Neural crest cell (in vitro differentiated cells): ENCODE measurements at regions not wholly inside any gene's neighbourhood (a gene's known extent, or its start where the extent isn't known, plus 50 kb on each side); places are given as distances from the start of the nearest gene placed in this dataset.

Experiments used
- DNase-seq: peaks from one replicate; pipeline ENCODE4 v3.0.0; 2021; ENCODE audit warnings: low read depth, mixed read lengths, low spot score
- H3K27ac Mint-ChIP-seq: one replicate; pipeline ENCODE4 v1.8.0; 2021; ENCODE audit warnings: mild to moderate bottlenecking, mixed read lengths; ENCODE audit not compliant: unreplicated experiment
- H3K27me3 Mint-ChIP-seq: 2 replicates; pipeline ENCODE4 v1.8.0; 2021; ENCODE audit warnings: low read depth, mild to moderate bottlenecking, mixed read lengths
- H3K36me3 Mint-ChIP-seq: 2 replicates; pipeline ENCODE4 v1.8.0; 2021; ENCODE audit warnings: low read depth, mild to moderate bottlenecking, mixed read lengths
- H3K4me1 Mint-ChIP-seq: 2 replicates; pipeline ENCODE4 v1.8.0; 2021; ENCODE audit warnings: mixed read lengths
- H3K4me3 Mint-ChIP-seq: one replicate; pipeline ENCODE4 v1.8.0; 2021; ENCODE audit warnings: mild to moderate bottlenecking, mixed read lengths
- H3K9me3 Mint-ChIP-seq: 2 replicates; pipeline ENCODE4 v1.8.0; 2021; ENCODE audit warnings: mixed read lengths
- TF ChIP-seq, protein P1 (sequence below): fragments of 200-600 bp; sonication (generic); conservative IDR thresholded peaks from 2 replicates; pipeline ENCODE4 v1.5.0; 2021; ENCODE audit warnings: antibody characterized with exemption, mild to moderate bottlenecking

DNA sequence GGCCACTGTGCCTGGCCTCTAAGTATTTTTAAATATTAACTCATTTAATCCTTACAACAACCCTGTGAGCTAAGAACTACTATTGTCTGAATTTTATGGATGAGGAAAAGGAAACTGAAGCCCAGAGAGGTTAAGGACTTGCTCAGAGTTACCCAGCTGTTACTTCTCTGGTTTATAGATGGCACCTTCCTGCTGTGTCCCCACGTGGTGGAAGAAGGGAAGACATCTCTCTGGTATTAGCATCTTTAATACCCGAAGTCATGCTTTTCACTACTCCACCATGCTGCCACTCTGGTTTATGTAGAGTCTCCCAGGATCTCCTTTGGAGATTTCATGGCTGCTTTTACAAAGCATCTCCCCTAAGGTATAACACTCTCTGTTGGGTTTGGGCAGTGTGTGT lies 105.5 kb upstream of the MKLN1 start:
- DNase-seq = no peak
- TF ChIP-seq, protein P1, sequence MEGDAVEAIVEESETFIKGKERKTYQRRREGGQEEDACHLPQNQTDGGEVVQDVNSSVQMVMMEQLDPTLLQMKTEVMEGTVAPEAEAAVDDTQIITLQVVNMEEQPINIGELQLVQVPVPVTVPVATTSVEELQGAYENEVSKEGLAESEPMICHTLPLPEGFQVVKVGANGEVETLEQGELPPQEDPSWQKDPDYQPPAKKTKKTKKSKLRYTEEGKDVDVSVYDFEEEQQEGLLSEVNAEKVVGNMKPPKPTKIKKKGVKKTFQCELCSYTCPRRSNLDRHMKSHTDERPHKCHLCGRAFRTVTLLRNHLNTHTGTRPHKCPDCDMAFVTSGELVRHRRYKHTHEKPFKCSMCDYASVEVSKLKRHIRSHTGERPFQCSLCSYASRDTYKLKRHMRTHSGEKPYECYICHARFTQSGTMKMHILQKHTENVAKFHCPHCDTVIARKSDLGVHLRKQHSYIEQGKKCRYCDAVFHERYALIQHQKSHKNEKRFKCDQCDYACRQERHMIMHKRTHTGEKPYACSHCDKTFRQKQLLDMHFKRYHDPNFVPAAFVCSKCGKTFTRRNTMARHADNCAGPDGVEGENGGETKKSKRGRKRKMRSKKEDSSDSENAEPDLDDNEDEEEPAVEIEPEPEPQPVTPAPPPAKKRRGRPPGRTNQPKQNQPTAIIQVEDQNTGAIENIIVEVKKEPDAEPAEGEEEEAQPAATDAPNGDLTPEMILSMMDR = no peak
- Mint-ChIP-seq H3K4me3 (no peak overlapping the region), H3K27me3 (no peaks in the 10 kb centered on the region), H3K4me1 (peaks cover 30% of the 10 kb centered on the region), H3K27ac (no peak overlapping the region), H3K9me3 (peaks cover 9% of the 10 kb centered on the region), H3K36me3 (no peaks in the 10 kb centered on the region)

DNA sequence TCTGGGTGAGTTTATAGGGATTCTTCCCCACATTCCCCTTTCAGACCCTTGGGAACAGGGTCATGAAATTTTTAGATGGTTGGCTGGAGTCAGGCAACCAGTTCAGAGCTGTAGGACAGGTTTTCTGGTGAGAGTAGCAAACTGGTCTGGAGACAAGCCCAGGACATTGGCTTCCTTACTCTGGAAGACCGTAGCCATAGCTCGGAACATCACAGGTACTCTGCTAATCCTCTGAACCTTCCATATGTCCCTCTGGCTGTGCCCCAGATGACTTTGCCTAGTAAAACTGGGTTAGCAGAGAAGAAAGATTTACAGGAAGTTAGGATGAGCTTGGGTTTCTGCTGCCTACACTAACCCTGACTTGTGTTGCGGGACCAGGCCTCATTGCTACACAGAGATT lies 104.5 kb upstream of the MKLN1 start:
- Mint-ChIP-seq H3K36me3 (no peaks in the 10 kb centered on the region), H3K9me3 (peaks cover 3% of the 10 kb centered on the region), H3K27me3 (no peaks in the 10 kb centered on the region), H3K27ac (peak overlapping the region; percentile 39), H3K4me1 (peaks cover 24% of the 10 kb centered on the region), H3K4me3 (no peak overlapping the region)
- DNase-seq = no peak
- TF ChIP-seq, protein P1 = no peak

GRCh38 chr7:131224996-131225395 lies 102.7 kb upstream of the MKLN1 start:
- Mint-ChIP-seq H3K27ac (no peak overlapping the region), H3K27me3 (no peaks in the 10 kb centered on the region), H3K4me1 (peaks cover 7% of the 10 kb centered on the region)

GRCh38 chr7:131225619-131226513 lies 101.8 kb upstream of the MKLN1 start:
- no peak overlapping the region for H3K27ac Mint-ChIP-seq
- no peaks in the 10 kb centered on the region for H3K4me1 Mint-ChIP-seq
- H3K27me3 Mint-ChIP-seq = no peaks in the 10 kb centered on the region
- peaks cover 3% of the 10 kb centered on the region for H3K9me3 Mint-ChIP-seq
- H3K36me3 Mint-ChIP-seq = no peaks in the 10 kb centered on the region
- TF ChIP-seq, protein P1 = no peak
- no peak overlapping the region for H3K4me3 Mint-ChIP-seq
- no peak for DNase-seq

More at GRCh38 chr7:131224996-131225395, 102.7 kb upstream of the MKLN1 start:
- H3K9me3 Mint-ChIP-seq = peaks cover 3% of the 10 kb centered on the region
- H3K36me3 Mint-ChIP-seq = no peaks in the 10 kb centered on the region
- TF ChIP-seq, protein P1 = no peak
- DNase-seq = no peak
- H3K4me3 Mint-ChIP-seq = no peak overlapping the region

DNA sequence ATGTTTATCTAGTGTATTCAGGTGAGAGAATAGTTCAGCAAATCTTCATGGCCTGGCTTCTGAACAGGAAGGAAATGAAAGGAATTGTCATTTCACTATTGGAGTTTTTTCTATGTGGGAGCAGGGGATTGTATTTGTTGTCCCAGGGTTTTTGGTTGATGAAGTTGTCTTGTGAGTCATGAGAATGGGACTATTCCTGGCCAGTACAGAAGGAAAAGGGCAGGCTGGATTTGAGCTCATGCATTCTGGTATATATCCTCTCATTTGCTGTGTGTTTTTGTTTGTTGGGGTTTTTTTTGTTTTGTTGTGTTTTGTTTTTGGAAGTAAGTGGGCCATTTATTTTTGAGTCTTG lies 101.2 kb upstream of the MKLN1 start:
- Mint-ChIP-seq H3K27ac (no peak overlapping the region), H3K9me3 (peaks cover 3% of the 10 kb centered on the region), H3K4me1 (no peaks in the 10 kb centered on the region), H3K36me3 (no peaks in the 10 kb centered on the region), H3K27me3 (no peaks in the 10 kb centered on the region), H3K4me3 (no peak overlapping the region)
- DNase-seq = no peak
- TF ChIP-seq, protein P1 = no peak
